NCI-H82 (cell line): ENCODE measurements at regions not wholly inside any gene's neighbourhood (a gene's known extent, or its start where the extent isn't known, plus 50 kb on each side); places are given as distances from the start of the nearest gene placed in this dataset.
A peak's percentile ranks its signal among the peaks of the same experiment; 100 is the strongest.
"Not testable (repeated sequence)": the region's sequence is repeated elsewhere in the genome, so short reads cannot be mapped to it uniquely, and the experiment has no call there.

ENCODE experiments used
- DNase-seq: peaks from one replicate; lab custom pipeline; 2025; lab: John Stamatoyannopoulos, UW

DNA sequence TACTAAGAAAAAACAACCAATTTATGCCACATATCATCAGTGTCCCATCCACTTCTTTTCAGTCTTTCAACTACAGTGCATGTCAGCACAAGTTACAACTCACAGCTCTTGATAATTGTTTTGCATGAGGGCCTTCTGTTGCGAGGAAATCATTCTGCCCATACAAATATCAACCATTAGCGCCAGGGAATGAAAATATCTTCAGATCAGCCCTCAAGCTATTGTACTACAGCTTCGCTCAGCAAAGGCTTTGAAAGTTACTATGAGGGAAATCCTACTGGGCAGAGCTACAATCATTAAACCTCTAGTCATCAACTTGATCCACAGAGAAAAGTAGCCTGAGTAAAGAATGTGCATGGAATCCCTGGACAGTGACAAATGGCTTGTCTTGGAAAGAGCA, 1023.6 kb upstream of the HS3ST1 start:
- no peak for DNase-seq

DNA sequence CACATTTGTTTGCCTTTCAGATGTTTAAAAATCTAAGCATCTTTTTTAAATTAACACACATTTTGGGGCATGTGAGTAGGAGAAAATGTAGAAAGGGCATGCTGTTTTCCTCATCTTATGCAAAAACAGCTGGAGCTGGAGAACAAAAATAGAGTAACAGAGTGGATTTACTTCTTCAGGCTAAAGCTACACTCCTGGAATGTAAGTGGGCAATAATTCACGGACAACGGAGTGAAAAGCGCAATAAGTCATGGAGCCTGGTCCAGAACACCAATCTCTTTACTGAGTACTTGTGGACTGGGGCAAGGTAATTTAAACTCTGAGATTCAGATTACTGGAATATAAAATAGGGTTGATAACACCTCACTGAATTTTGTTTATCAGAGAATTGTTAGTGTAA, 1018.8 kb upstream of the HS3ST1 start:
- DNase-seq, result no peak

DNA sequence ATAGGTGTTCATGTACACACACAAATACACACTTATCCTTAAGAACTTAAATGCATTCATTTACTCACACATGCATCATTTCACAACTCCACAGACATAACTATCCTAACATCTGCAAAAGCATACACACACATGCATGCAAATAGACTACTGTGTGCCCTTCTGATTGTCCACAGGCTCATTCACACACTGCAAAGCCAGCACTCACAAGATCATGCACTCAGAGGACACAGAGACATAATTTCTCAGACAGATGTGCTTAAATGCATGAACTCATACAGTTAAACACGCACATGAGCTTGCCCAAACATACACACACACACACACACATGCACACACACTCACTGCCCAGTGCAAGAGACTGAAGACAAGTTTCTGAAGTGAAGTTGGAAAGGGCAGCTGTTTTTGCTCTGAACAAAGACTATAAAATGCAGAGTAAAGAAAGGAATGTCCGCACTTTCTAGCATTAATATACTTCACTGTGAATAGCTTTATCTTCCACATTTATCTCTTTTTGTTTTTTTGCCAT, 1018.0 kb upstream of the HS3ST1 start:
- DNase-seq, result no peak

DNA sequence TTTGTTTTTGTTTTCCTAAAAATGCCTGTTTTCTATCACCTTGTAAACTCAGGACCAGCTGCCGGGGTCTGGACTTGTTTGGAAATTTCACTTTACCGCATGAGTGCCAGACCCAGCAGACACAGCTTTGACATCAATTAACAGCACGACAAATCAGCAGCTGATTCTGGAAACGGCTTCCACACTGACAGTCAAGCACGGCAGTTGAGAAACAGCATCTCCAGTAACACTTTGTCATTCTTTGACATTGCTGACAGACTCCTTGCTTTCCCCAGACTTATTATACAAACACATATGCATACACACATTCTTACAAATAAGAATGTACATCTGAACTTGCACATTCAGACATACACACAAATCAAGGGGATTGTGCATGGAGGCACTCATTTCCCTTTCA, 1017.6 kb upstream of the HS3ST1 start:
- no peak for DNase-seq

DNA sequence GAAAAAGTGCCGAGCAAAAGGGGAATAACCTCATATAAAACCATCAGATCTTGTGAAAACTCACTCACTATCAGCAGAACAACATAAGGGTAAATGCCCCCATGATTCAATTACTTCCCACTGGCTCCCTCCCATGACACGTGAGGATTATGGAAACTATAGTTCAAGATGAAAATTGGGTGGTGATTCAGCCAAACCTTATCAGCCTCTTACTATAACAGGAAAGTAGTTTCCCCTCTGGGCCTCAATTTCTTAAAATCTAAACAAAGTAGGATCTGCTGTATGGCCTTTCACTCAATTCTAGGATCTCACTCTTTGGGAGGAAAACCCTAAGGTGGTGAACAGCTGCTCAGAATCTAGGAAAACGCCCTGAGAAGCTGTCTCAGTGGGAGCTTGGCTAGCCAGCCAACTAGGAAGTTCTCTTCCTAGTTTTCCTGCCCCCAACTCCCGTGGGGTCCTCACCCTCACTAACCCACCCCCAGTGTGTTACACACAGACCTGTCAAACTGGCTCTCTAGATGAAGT, 1017.1 kb upstream of the HS3ST1 start:
- DNase-seq, result no peak

DNA sequence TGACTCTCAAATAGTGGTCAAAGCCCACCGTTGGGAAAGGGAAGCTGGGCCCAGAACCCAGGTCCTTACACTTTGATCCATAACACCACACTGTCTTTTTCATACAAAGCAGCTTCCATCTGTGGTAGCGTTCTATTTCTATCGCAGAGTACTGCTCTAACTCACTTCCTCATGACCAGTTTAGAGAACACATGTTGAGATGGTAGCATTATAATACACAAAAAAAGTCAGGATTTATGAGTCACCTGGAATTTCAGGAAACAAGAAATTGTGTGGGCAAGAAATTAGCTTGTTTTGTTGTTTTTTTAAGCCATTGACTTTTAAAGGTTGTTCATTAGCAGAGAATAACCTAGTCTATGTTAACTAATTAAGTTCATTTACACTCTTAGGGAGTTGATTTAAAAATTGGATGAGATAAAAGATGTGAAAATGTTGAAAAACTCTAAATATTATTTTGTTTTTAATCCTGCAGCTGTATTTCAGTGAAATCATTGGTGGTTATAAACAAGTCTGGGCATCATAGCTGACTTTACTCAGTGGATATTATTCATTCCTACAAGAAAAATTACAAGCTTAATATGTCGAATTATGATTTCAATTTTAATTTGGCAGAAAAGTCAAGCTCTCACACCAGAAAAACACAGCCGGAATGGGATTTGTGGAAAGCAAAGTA, 1011.1 kb upstream of the HS3ST1 start:
- no peak for DNase-seq

DNA sequence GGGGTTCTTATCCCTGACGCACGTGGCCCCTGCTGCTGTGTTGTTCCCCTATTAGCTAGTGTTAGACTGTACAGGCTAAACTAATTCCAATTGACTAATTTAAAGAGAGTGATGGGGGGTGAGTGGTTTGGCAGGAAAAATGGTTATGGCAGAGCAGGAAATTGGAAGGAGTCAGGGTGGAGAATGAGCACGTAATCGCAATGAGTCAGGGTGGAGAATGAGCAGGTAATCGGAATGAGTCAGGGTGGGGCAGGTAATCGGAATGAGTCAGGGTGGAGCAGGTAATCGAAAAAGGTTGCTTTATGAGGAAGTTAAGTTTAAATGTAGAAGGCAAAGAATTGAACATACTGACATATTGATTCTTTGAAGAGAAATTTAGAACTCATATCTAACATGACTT, 1002.6 kb upstream of the HS3ST1 start:
- not testable (repeated sequence) for DNase-seq

DNA sequence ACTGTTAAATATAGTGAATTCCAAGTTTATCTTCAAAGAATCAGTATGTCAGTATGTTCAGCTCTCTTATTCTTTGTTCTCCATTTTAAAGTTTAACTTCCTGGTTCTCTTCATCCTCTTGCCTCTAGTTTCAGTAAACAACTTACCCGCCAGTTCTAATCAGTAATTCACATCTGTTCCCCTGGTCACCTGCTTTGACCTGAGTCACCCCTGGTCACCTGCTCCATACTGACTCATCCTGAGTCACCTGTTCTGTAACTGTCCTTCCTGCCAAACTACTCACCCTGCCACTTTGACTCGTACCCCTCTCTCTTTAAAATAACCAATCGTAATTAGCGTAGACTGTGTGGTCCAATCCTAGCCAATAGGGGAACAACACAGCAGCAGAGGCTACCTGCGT, 992.7 kb upstream of the HS3ST1 start:
- no peak for DNase-seq

DNA sequence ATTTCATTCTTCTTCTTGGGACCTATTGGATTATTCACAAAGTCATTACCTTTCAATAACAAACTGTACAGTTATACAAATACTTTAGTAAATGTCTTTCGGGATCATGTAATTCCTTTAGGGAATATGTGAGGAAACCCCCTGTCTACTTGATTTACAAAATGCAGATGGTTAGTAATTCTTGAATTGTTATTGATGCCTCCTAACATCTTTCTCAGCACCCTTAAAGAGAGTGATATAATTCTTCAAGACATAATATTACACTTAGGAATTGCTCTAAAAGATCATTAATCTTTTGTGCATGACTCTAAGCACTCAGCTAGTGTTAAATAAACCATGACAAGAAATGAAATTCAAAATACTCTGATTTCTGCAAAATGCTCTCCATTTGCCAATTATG, 988.1 kb upstream of the HS3ST1 start:
- no peak for DNase-seq

DNA sequence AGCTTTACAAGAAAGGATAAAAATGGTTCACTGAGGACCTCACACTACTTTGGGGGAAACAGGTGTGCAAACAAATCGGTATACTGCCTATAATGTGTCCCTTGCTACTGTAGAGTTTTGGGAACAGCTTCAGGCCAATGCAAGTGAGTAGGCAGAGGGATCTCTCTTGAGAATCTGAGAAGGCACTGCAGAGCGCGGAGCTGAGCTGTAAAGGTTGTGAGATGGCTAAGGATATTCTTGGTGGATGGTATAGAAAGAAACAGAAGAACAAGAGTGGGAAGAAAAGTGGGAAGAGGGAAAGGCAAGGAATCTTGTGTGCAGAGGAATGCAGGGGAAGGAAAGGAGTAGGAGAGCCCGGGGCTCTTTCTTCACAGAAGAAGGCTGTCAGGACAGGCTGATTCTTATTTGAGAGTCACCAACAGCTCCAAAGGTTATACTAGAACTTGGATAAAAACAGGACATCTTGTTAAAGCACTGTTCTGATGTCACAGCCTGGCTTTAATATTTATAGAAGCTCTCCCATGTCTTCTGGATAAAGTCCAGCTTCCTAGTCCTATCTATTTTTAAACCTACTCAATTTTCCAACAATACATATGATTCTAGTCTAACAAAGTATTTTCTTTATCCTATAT, 985.6 kb upstream of the HS3ST1 start:
- DNase-seq, result no peak

DNA sequence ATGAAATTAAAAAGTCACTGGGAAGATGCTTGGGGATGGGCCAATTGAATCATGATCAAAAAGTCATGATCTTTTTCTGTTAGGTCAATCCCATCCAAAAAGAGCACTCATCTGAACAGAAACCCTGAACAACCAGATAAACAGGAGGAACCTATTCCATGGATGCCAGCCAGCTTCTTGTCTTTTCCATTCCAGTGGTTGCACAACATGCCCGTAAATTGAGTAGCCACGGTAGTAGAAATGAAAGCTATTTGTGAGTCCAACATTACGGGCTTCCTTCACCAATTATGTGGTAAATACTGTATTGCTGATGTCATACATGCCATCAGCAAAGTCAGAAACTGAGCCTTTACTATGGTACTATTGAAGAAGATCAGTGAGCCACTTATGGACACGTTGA, 982.4 kb upstream of the HS3ST1 start:
- no peak for DNase-seq

DNA sequence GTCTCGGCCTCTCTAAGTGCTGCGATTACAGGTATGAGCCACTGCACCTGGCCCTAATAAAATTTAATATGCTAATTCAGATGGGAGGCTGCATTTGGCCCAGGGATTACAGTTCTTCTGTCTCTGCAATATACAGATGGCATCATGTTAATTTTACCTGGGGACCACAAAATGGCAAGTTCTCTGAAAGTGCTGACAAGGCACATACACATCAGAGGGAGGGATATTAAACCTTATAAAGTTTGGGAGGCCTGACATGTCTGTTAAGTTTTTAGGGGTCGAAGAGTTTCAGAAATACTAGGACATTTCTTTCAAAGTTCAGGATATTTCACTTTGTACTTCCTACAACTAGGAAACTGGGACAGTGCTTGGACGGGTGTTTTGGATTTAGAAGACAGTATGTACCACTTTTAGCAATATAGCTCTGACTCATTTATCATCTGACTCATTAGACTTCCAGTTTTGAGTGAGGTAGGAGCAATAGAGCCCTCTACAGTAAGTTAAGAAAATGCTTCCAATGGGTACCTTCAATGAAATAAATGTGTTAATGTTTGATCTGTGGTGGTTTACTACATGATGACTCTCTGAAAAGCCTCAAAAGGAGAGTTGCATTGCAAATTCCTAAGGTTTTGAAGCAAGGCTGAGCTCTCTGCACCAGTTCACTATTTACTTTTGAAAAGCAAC, 981.0 kb upstream of the HS3ST1 start:
- DNase-seq, result no peak

DNA sequence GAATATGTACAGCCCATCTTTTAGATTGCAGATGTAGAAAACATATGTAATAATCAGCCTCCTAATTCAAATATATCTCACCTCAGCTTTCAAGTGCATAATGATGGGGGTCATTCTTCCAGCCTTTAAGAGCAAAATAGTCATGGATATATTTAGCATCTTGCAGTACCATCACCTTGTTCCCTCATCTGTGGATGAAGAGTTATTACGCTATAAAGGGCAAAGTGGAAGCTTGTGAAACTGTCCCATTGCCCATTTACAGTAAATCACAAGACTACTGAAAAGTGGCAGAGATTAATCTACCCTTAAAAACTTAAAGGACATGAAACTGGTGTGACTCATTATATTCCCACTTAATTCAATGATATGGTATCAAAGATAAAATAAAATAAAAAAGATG, 979.7 kb upstream of the HS3ST1 start:
- no peak for DNase-seq

DNA sequence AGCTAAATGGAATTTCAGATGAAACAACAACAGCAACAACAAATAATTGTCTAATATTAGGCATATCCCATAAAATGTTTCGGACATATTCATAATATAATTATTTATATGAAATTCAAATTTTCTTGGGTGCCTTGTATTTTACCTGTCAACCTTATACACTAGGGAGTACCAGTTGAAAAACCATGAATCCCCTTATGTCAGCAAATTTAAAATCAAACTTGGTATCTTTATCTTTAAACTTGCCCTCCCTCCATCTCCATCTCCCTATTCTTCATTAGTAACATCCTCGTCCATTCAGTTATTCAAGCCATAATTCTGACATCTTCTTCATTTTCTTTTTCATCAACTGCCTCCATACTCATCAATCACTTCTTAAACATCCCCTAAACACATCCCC, 974.5 kb upstream of the HS3ST1 start:
- DNase-seq, result no peak

DNA sequence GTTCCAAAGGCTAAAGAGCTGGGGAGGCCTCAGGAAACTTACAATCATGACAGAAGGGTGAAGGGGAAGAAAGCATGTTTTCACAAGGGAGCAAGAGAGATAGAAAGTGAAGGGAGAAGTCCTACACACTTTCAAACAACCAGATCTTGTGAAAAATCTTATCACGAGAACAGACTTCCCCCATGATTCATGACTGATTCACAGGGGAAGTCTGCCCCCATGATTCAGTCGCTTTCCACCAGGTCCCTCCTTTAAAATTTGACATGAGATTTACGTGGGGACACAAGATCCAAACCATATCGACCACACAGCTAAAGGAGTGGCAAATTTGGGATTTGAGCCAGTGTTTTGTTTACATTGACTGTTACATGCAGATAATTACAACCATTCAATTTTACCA, 971.1 kb upstream of the HS3ST1 start:
- no peak for DNase-seq

DNA sequence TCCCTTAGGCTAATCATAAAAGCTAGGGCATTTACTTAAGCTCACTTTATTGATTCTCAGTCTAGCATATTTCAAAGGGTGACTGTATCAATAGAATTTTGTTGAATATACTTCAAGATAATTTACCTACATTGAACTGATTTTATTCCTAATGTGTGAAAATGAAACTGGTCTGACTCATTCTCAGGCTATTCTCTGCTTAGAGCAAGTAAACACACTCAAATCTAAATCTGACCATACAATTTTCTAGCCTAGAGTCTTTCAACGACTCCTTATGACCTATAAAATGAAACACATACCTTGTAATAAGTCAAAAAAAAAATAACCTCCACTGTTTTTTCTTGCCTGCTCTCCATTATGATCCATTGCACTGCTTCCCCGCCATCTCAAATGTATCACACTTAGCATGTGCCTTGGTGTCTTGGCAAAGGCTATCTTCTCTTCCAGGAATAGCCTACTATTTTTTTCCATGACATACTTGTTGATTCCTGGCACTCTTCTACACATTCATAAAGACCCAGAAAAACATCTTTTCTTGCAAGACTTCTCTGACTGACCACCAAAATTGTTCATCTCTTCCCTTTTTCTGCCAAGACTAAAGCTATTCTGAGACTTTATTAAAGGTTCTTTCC, 965.1 kb upstream of the HS3ST1 start:
- DNase-seq, result no peak

DNA sequence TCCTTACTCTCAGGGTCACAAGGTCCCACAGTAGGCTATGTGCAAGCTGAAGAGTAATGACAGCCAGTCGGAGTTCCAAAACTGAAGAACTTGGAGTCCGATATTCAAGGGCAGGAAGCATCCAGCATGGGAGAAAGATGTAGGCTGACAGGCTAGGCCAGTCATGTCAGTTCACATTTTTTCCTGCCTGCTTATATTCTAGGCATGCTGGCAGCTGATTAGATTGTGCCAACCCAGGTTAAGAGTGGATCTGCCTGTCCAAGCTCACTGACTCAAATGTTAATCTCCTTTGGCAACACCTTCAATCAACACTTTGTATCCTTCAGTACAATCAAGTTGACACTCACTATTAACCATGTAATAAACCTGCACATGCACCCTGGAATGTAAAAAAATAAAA, 960.9 kb upstream of the HS3ST1 start:
- no peak for DNase-seq

DNA sequence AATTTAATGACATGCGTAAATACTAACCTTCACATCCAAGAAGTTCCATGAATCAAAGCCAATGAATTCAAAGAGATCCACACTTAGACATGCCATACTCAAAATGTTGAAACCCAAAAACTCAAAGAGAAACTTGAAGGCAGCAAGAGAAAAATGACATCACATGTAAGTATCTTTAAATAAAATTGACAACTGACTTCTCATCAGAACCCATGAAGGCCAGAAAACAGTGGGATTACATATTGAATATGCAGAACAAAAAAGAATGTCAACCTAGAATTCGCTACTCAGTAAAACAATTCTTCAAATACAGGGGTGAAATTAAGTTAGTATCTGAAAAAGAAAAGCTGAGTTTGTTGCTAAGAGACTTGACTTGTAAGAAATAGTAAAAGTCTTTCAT, 953.9 kb upstream of the HS3ST1 start:
- DNase-seq, result no peak

DNA sequence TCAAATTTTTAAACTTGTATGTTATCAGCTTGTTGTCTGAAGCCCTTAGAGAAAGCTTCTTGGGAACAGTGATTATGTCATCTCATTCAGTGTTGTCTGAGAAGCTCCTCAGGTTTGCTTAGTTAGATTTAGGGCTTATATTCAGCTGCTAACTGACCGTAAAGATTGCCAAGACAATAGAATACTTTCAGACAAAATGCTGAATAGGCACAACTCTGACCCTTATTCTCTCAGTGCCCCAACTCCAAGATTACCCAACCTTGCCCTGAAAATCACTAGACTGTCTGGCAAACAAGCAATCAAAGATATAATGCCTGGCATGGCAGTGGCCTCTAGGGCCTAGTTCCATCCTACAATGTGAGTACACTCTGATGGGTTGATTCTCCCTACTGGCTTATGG, 950.5 kb upstream of the HS3ST1 start:
- DNase-seq, result no peak

DNA sequence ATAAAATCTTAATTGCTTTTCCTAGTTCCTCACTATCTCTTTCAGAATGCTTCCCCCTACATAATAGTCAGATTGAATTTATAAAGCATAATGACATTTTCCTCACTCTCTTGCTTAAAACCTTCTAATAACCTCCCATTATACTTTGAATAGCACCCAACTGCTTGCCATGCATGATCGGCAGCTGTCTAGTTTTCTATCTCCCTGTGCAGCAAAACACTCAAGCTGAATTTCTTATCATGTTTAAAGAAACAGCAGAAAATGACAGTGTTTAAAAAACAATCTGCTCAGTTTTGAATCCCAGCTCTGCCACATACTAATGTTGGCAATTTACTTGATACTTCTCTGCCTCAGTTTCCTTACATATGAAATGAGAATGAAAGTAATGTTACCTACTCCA, 947.1 kb upstream of the HS3ST1 start:
- no peak for DNase-seq

DNA sequence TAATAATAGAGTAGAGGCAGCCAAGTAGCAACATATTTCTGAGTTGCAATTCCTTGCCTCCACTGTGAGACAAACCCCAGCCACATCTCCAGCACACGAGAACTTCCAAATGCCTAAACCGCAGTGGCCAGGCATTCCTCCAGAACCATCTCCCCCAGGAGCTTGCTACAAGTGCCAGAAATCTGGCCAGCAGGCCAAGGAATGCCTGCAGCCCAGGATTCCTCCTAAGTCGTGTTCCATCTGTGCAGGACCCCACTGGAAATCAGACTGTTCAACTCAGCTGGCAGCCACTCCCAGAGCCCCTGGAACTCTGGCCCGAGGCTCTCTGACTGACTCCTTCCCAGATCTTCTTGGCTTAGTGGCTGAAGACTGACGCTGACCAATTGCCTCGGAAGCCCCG, 937.2 kb upstream of the HS3ST1 start:
- DNase-seq, result not testable (repeated sequence)

DNA sequence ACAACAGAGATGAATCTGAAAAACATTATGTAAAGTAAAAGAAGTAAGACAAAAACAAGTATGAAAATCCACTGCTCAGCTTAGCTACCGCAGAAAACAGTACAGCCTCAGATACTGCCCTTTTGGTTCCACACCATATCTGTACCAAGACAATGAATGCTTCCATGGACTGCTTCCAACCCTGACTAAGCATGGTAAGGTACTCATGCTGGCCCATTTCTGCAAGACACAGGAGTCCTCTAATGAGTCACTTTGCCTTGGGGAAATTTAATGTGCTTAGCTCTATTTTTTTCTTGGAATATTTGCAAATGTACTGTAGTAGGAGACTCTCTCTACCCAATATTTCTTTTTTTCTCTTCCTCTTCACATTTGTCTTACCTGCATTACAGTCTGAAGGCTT, 931.7 kb upstream of the HS3ST1 start:
- no peak for DNase-seq

DNA sequence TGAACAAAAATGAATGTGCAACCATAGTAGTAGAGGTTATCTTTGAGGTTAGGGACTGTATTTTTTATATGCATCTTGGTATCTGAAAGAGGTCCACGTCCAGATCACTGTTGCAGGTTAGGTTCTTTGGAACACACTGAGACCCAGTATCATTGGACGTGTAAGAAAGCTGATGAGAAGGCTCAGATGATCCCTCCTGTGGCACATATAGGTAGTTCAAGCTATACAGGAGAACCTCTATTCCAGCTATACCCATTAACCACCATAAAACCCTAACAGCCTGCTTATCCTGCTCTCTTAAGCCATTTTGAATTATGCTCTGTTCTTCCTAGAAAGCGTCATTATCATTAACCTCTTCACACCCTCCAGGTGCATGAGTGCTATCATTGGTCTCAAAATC, 930.7 kb upstream of the HS3ST1 start:
- peak; percentile 35 for DNase-seq
